ENCODE measurements at regions not wholly inside any gene's neighbourhood (a gene's known extent, or its start where the extent isn't known, plus 50 kb on each side); places are given as distances from the start of the nearest gene placed in this dataset.

DNA sequence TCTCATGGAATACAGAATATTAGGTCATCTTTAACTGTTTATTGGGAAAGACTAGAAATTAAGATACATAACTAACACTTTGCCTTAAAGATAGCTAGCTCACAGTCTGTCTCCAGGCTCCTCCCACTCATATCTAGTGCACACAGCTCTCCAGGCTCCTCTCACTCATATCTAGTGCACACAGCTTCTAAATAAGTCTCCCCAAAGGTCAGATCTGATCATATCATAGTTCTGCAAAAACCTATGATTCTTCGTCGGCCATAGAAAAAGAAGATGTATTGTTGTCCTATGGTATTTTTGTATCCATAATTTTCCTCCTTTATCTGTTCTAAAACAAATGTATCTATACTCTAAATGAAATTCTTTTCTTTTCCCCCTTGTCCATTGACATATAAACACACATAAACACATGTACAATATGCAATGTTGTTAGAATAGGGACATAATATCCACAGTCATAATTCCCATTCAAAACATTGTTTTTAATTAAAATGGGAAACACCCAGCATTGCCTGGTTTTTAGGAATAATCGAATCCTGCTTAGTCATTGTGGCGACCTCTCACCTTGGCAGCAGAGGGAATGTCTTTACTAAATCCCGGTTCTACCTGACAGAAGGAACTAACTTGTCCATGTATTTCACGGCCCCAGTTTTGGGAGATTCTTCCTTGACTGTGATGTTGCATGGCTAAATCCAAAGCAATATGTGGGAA lies 1282.0 kb downstream of the PCDH7 start:
- TF ChIP-seq POLR2A (IDR thresholded peaks at IDR 0.05; ENCODE audit: low read depth, low read length) (no peak), POLR2AphosphoS5 (IDR thresholded peaks at IDR 0.05; ENCODE audit: low read depth, low read length) (no peak), TAF1 (IDR thresholded peaks at IDR 0.05; ENCODE audit: borderline replicate concordance, low read depth, low read length) (no peak)
